Body of pancreas (tissue), 4 donors: ENCODE measurements at regions not wholly inside any gene's neighbourhood (a gene's known extent, or its start where the extent isn't known, plus 50 kb on each side); places are given as distances from the start of the nearest gene placed in this dataset.

Experiments used
- POLR2A ChIP-seq, 3 donors: fragments of 450-650 bp; IDR thresholded peaks; one replicate each; pipeline ENCODE4 v1.6.1; 2016; ENCODE audit warnings: antibody characterized with exemption in 3 of 3, mild to moderate bottlenecking in 2 of 3
- TF ChIP-seq, protein P1 (sequence below), 7 experiments: fragments of 450-650 bp in 4 of 7; fragments of 200-600 bp in 3 of 7; sonication (generic) in 3 of 7; IDR thresholded peaks; one replicate each; pipeline ENCODE4 v1.5.1; 2016 to 2019; ENCODE audit warnings: antibody characterized with exemption in 7 of 7

GRCh38 chr10:57145548-57145947 is 784.5 kb upstream of the ZWINT start:
- TF ChIP-seq, protein P1, sequence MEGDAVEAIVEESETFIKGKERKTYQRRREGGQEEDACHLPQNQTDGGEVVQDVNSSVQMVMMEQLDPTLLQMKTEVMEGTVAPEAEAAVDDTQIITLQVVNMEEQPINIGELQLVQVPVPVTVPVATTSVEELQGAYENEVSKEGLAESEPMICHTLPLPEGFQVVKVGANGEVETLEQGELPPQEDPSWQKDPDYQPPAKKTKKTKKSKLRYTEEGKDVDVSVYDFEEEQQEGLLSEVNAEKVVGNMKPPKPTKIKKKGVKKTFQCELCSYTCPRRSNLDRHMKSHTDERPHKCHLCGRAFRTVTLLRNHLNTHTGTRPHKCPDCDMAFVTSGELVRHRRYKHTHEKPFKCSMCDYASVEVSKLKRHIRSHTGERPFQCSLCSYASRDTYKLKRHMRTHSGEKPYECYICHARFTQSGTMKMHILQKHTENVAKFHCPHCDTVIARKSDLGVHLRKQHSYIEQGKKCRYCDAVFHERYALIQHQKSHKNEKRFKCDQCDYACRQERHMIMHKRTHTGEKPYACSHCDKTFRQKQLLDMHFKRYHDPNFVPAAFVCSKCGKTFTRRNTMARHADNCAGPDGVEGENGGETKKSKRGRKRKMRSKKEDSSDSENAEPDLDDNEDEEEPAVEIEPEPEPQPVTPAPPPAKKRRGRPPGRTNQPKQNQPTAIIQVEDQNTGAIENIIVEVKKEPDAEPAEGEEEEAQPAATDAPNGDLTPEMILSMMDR (IDR thresholded peaks at IDR 0.05) = no peak
- no peak for TF ChIP-seq POLR2A (IDR thresholded peaks at IDR 0.05)
